ENCODE measurements at regions not wholly inside any gene's neighbourhood (a gene's known extent, or its start where the extent isn't known, plus 50 kb on each side); places are given as distances from the start of the nearest gene placed in this dataset.

DNA sequence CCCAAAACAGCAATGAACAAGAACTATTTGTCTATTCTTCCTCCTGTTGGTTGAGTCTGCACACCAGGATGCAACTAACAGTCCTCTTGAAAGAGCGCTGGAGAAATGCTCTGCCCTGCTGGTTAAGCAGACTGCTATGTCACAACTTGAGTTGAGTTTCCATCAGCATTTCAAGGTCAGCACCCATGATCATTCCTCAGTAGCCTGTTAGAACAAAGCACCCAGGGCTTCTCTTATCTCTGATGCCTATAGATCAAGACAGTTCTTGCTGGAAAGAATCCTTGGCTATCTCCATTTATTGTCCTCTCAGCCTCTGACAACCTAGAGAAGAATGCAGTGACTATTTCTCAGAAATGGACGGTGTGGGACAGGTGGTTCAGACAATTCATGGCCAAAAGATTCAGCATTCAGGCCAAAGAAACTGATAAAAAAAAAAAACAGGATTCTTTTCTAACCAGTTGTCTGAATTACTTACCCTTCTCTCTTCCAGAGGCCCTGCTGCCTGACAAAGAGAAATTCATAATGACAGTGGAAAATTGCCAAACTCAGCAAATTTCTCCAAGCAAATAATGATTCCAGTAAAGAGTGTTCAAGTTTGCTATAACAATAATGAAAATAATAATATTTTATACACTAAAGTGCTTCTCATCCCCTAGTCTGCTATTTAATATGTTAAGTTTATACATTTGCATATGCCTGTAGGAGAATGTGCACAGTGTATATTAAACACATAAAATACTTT lies 306.7 kb downstream of the EMP1 start:
- no peak for DNase-seq (ENCODE audit: low spot score)
- H3K9me3 ChIP-seq (ENCODE audit: control insufficient read depth in 4 of 4, low read length in 3 of 4) = no peaks in the 10 kb centered on the region
- no peaks in the 10 kb centered on the region for H3K27me3 ChIP-seq (ENCODE audit: control insufficient read depth in 4 of 4, insufficient read depth in 4 of 4, low read length in 3 of 4)
- no peaks in the 10 kb centered on the region for H3K36me3 ChIP-seq (ENCODE audit: control insufficient read depth in 4 of 4, insufficient read depth in 3 of 4, low read depth in 1 of 4, low read length in 3 of 4)
- H3K27ac ChIP-seq (ENCODE audit: low read depth in 1 of 2, low read length in 2 of 2) = no peak overlapping the region
- no peaks in the 10 kb centered on the region for H3K4me1 ChIP-seq (ENCODE audit: control insufficient read depth in 4 of 4, insufficient read depth in 4 of 4, low read length in 3 of 4)
- no peak overlapping the region for H3K9ac ChIP-seq (ENCODE audit: low read depth in 1 of 2, low read length in 2 of 2)
- TF ChIP-seq GABPA (IDR thresholded peaks at IDR 0.05 in 1 of 2, conservative IDR thresholded peaks at IDR 0.05 in 1 of 2) (no peak), FOXA2 (IDR thresholded peaks at IDR 0.05) (no peak), SP1 (IDR thresholded peaks at IDR 0.05) (no peak), TAF1 (conservative IDR thresholded peaks at IDR 0.05) (no peak), YY1 (IDR thresholded peaks at IDR 0.05) (no peak), EGR1 (IDR thresholded peaks at IDR 0.05; ENCODE audit: low read depth in 2 of 2) (no peak), FOXA1 (IDR thresholded peaks at IDR 0.05) (no peak)
- TF ChIP-seq, protein P1, sequence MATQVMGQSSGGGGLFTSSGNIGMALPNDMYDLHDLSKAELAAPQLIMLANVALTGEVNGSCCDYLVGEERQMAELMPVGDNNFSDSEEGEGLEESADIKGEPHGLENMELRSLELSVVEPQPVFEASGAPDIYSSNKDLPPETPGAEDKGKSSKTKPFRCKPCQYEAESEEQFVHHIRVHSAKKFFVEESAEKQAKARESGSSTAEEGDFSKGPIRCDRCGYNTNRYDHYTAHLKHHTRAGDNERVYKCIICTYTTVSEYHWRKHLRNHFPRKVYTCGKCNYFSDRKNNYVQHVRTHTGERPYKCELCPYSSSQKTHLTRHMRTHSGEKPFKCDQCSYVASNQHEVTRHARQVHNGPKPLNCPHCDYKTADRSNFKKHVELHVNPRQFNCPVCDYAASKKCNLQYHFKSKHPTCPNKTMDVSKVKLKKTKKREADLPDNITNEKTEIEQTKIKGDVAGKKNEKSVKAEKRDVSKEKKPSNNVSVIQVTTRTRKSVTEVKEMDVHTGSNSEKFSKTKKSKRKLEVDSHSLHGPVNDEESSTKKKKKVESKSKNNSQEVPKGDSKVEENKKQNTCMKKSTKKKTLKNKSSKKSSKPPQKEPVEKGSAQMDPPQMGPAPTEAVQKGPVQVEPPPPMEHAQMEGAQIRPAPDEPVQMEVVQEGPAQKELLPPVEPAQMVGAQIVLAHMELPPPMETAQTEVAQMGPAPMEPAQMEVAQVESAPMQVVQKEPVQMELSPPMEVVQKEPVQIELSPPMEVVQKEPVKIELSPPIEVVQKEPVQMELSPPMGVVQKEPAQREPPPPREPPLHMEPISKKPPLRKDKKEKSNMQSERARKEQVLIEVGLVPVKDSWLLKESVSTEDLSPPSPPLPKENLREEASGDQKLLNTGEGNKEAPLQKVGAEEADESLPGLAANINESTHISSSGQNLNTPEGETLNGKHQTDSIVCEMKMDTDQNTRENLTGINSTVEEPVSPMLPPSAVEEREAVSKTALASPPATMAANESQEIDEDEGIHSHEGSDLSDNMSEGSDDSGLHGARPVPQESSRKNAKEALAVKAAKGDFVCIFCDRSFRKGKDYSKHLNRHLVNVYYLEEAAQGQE (IDR thresholded peaks at IDR 0.05) = no peak
- TF ChIP-seq, protein P2, sequence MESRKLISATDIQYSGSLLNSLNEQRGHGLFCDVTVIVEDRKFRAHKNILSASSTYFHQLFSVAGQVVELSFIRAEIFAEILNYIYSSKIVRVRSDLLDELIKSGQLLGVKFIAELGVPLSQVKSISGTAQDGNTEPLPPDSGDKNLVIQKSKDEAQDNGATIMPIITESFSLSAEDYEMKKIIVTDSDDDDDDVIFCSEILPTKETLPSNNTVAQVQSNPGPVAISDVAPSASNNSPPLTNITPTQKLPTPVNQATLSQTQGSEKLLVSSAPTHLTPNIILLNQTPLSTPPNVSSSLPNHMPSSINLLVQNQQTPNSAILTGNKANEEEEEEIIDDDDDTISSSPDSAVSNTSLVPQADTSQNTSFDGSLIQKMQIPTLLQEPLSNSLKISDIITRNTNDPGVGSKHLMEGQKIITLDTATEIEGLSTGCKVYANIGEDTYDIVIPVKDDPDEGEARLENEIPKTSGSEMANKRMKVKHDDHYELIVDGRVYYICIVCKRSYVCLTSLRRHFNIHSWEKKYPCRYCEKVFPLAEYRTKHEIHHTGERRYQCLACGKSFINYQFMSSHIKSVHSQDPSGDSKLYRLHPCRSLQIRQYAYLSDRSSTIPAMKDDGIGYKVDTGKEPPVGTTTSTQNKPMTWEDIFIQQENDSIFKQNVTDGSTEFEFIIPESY (IDR thresholded peaks at IDR 0.05) = no peak
- TF ChIP-seq, protein P3, sequence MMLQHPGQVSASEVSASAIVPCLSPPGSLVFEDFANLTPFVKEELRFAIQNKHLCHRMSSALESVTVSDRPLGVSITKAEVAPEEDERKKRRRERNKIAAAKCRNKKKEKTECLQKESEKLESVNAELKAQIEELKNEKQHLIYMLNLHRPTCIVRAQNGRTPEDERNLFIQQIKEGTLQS (IDR thresholded peaks at IDR 0.05) = no peak
- TF ChIP-seq, protein P4, sequence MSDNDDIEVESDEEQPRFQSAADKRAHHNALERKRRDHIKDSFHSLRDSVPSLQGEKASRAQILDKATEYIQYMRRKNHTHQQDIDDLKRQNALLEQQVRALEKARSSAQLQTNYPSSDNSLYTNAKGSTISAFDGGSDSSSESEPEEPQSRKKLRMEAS (IDR thresholded peaks at IDR 0.05) = no peak
- no peak overlapping the region for H3K4me3 ChIP-seq (ENCODE audit: low read depth in 1 of 3, low read length in 3 of 3)
- WGBS = 95% methylated on average over 2 of the region's 2 CpGs

DNA sequence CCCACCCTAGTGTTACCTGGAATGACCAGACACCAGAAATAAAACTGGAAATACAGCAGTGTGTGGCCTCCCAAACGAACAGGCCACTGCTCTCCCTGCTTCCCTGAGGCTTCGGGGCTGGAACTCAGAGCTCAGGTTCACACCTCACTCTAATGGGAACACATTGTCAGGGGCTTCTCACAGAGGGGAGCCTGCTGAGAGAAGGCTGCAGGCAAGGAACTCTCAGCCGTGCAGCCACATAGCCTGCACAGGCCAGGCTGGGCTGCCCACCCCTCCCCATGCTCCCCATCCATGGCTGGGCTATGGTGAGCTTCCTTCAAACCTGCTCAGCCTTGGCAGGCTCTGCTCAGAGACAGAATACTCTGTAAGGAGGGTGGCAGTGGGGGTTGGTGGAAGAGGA lies 302.5 kb downstream of the EMP1 start:
- no peak for DNase-seq (ENCODE audit: low spot score)
- H3K4me1 ChIP-seq (ENCODE audit: control insufficient read depth in 4 of 4, insufficient read depth in 4 of 4, low read length in 3 of 4) = no peaks in the 10 kb centered on the region
- H3K27ac ChIP-seq (ENCODE audit: low read depth in 1 of 2, low read length in 2 of 2) = no peak overlapping the region
- H3K36me3 ChIP-seq (ENCODE audit: control insufficient read depth in 4 of 4, insufficient read depth in 3 of 4, low read depth in 1 of 4, low read length in 3 of 4) = no peaks in the 10 kb centered on the region
- no peak overlapping the region for H3K9ac ChIP-seq (ENCODE audit: low read depth in 1 of 2, low read length in 2 of 2)
- H3K4me3 ChIP-seq (ENCODE audit: low read depth in 1 of 3, low read length in 3 of 3) = no peak overlapping the region
- no peaks in the 10 kb centered on the region for H3K27me3 ChIP-seq (ENCODE audit: control insufficient read depth in 4 of 4, insufficient read depth in 4 of 4, low read length in 3 of 4)
- H3K9me3 ChIP-seq (ENCODE audit: control insufficient read depth in 4 of 4, low read length in 3 of 4) = no peaks in the 10 kb centered on the region
- 78% methylated on average over 3 of the region's 3 CpGs for WGBS
- TF ChIP-seq FOXA2 (IDR thresholded peaks at IDR 0.05) = no peak
- no peak for TF ChIP-seq NR2F2 (IDR thresholded peaks at IDR 0.05)
- TF ChIP-seq JUND (IDR thresholded peaks at IDR 0.05) = no peak
- no peak for TF ChIP-seq SP1 (IDR thresholded peaks at IDR 0.05)
- TF ChIP-seq EGR1 (IDR thresholded peaks at IDR 0.05; ENCODE audit: low read depth in 2 of 2) = no peak
- TF ChIP-seq, protein P1 (IDR thresholded peaks at IDR 0.05) = no peak
- TF ChIP-seq HNF4G (IDR thresholded peaks at IDR 0.05) = no peak
- TF ChIP-seq HNF4A (conservative IDR thresholded peaks at IDR 0.05) = no peak
- TF ChIP-seq RAD21 (IDR thresholded peaks at IDR 0.05) = no peak
- TF ChIP-seq, protein P4 (IDR thresholded peaks at IDR 0.05) = no peak
- TF ChIP-seq, protein P2 (IDR thresholded peaks at IDR 0.05) = no peak
- no peak for TF ChIP-seq FOXA1 (IDR thresholded peaks at IDR 0.05)
- TF ChIP-seq GABPA (IDR thresholded peaks at IDR 0.05 in 1 of 2, conservative IDR thresholded peaks at IDR 0.05 in 1 of 2) = no peak
- no peak for TF ChIP-seq YY1 (IDR thresholded peaks at IDR 0.05)
- TF ChIP-seq TAF1 (conservative IDR thresholded peaks at IDR 0.05) = no peak

Data from liver (tissue), 7 donors.